ENCODE measurements at regions not wholly inside any gene's neighbourhood (a gene's known extent, or its start where the extent isn't known, plus 50 kb on each side); places are given as distances from the start of the nearest gene placed in this dataset.

DNA sequence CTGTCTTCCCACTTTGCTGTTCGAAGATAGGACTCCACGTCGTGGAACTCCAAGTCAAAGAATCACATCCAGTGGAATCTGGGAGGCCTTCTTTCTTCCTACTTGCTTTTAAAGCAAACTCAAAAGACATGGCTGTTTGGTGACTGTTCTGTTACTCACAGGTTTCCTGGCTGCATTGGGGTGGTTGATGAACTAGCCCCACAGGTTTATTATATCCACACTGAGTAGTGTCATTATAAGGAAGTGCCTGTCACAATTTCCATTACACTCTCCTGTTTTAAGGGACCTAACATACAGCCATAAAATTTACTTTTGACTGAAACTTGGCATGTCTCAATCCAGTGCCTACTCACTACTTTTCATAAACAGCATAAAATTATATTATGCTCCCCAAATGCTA is 287.3 kb upstream of the SP4 start:
- TF ChIP-seq, protein P1, sequence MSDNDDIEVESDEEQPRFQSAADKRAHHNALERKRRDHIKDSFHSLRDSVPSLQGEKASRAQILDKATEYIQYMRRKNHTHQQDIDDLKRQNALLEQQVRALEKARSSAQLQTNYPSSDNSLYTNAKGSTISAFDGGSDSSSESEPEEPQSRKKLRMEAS (IDR thresholded peaks at IDR 0.05), result no peak
- TF ChIP-seq, protein P2, sequence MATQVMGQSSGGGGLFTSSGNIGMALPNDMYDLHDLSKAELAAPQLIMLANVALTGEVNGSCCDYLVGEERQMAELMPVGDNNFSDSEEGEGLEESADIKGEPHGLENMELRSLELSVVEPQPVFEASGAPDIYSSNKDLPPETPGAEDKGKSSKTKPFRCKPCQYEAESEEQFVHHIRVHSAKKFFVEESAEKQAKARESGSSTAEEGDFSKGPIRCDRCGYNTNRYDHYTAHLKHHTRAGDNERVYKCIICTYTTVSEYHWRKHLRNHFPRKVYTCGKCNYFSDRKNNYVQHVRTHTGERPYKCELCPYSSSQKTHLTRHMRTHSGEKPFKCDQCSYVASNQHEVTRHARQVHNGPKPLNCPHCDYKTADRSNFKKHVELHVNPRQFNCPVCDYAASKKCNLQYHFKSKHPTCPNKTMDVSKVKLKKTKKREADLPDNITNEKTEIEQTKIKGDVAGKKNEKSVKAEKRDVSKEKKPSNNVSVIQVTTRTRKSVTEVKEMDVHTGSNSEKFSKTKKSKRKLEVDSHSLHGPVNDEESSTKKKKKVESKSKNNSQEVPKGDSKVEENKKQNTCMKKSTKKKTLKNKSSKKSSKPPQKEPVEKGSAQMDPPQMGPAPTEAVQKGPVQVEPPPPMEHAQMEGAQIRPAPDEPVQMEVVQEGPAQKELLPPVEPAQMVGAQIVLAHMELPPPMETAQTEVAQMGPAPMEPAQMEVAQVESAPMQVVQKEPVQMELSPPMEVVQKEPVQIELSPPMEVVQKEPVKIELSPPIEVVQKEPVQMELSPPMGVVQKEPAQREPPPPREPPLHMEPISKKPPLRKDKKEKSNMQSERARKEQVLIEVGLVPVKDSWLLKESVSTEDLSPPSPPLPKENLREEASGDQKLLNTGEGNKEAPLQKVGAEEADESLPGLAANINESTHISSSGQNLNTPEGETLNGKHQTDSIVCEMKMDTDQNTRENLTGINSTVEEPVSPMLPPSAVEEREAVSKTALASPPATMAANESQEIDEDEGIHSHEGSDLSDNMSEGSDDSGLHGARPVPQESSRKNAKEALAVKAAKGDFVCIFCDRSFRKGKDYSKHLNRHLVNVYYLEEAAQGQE (IDR thresholded peaks at IDR 0.05; ENCODE audit: low read depth), result no peak
- TF ChIP-seq RAD21 (IDR thresholded peaks at IDR 0.05; ENCODE audit: low read depth) (no peak), TAF1 (IDR thresholded peaks at IDR 0.05; ENCODE audit: low read depth) (no peak), EP300 (IDR thresholded peaks at IDR 0.05; ENCODE audit: borderline replicate concordance) (no peak), CEBPB (IDR thresholded peaks at IDR 0.05) (no peak), YY1 (IDR thresholded peaks at IDR 0.05; ENCODE audit: low read depth) (no peak), FOXM1 (IDR thresholded peaks at IDR 0.05; ENCODE audit: borderline replicate concordance, low read depth) (no peak), CREB1 (IDR thresholded peaks at IDR 0.05; ENCODE audit: low read depth) (no peak), TCF12 (IDR thresholded peaks at IDR 0.05; ENCODE audit: low read depth) (no peak), NFIC (IDR thresholded peaks at IDR 0.05) (no peak), ZBTB7A (IDR thresholded peaks at IDR 0.05; ENCODE audit: low read depth) (no peak)
- TF ChIP-seq, protein P3, sequence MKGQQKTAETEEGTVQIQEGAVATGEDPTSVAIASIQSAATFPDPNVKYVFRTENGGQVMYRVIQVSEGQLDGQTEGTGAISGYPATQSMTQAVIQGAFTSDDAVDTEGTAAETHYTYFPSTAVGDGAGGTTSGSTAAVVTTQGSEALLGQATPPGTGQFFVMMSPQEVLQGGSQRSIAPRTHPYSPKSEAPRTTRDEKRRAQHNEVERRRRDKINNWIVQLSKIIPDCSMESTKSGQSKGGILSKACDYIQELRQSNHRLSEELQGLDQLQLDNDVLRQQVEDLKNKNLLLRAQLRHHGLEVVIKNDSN (IDR thresholded peaks at IDR 0.05), result no peak
